RWPE2 (cell line): ENCODE measurements at regions not wholly inside any gene's neighbourhood (a gene's known extent, or its start where the extent isn't known, plus 50 kb on each side); places are given as distances from the start of the nearest gene placed in this dataset.

ENCODE experiments used
- ATAC-seq: fragments of 200-7000 bp; cut with Tn5 transposase; 3 replicates; pipeline ENCODE4 v1.9.1; 2021; ENCODE audit warnings: low read depth
- DNase-seq: peaks from one replicate; pipeline ENCODE4 v3.0.0-alpha.2; 2020; ENCODE audit warnings: low spot score
- H3K27ac ChIP-seq: fragments of 450-650 bp; 2 replicates; pipeline ENCODE4 v1.5.1; 2017; ENCODE audit warnings: mild to moderate bottlenecking; ENCODE audit not compliant: poor library complexity, severe bottlenecking
- H3K27me3 ChIP-seq: fragments of 250-450 bp; sonication (Bioruptor Pico); 2 replicates; pipeline ENCODE4 v1.5.1; 2021; ENCODE audit warnings: mild to moderate bottlenecking, moderate library complexity; ENCODE audit not compliant: insufficient read depth, poor library complexity, severe bottlenecking
- H3K36me3 ChIP-seq: fragments of 250-450 bp; sonication (Bioruptor Pico); 2 replicates; pipeline ENCODE4 v1.5.1; 2020; ENCODE audit warnings: low read depth, mild to moderate bottlenecking, moderate library complexity
- H3K4me1 ChIP-seq: fragments of 250-450 bp; sonication (Bioruptor Pico); 2 replicates; pipeline ENCODE4 v1.5.1; 2021; ENCODE audit warnings: mild to moderate bottlenecking, moderate library complexity; ENCODE audit not compliant: insufficient read depth, poor library complexity, severe bottlenecking
- H3K4me3 ChIP-seq: fragments of 250-450 bp; sonication (Bioruptor Pico); 2 replicates; pipeline ENCODE4 v1.5.1; 2021; ENCODE audit warnings: mild to moderate bottlenecking, moderate library complexity; ENCODE audit not compliant: severe bottlenecking
- H3K9me3 ChIP-seq: fragments of 250-450 bp; sonication (Bioruptor Pico); 2 replicates; pipeline ENCODE4 v1.5.1; 2021; ENCODE audit warnings: mild to moderate bottlenecking, moderate library complexity; ENCODE audit not compliant: severe bottlenecking
- CTCF ChIP-seq: fragments of 450-650 bp; IDR thresholded peaks from one replicate; pipeline ENCODE4 v1.5.1; 2017; ENCODE audit warnings: mild to moderate bottlenecking, moderate library complexity; ENCODE audit not compliant: poor library complexity, severe bottlenecking

GRCh38 chr10:130434446-130435385 lies 298.5 kb downstream of the GLRX3 start:
- Histone ChIP-seq H3K27me3 (no peaks in the 10 kb centered on the region), H3K4me1 (no peaks in the 10 kb centered on the region), H3K9me3 (no peaks in the 10 kb centered on the region), H3K27ac (no peak overlapping the region), H3K4me3 (no peak overlapping the region), H3K36me3 (no peaks in the 10 kb centered on the region)
- ATAC-seq, result no peak
- no peak for TF ChIP-seq CTCF
- no peak for DNase-seq

GRCh38 chr10:130435961-130436360 lies 299.8 kb downstream of the GLRX3 start:
- no peaks in the 10 kb centered on the region for H3K36me3 ChIP-seq

GRCh38 chr10:130438861-130439260 lies 302.7 kb downstream of the GLRX3 start:
- no peak for TF ChIP-seq CTCF
- Histone ChIP-seq H3K36me3 (no peaks in the 10 kb centered on the region), H3K4me3 (no peak overlapping the region), H3K27ac (no peak overlapping the region), H3K9me3 (no peaks in the 10 kb centered on the region), H3K27me3 (no peaks in the 10 kb centered on the region), H3K4me1 (no peaks in the 10 kb centered on the region)
- no peak for ATAC-seq
- DNase-seq, result no peak

More at GRCh38 chr10:130435961-130436360, 299.8 kb downstream of the GLRX3 start:
- ATAC-seq (no peak), DNase-seq (no peak)
- H3K27ac ChIP-seq, result no peak overlapping the region
- H3K4me1 ChIP-seq, result no peaks in the 10 kb centered on the region
- no peaks in the 10 kb centered on the region for H3K27me3 ChIP-seq
- no peaks in the 10 kb centered on the region for H3K9me3 ChIP-seq
- H3K4me3 ChIP-seq, result no peak overlapping the region
- no peak for TF ChIP-seq CTCF

GRCh38 chr10:130439766-130440165 lies 303.6 kb downstream of the GLRX3 start:
- Histone ChIP-seq H3K27ac (no peak overlapping the region), H3K27me3 (no peaks in the 10 kb centered on the region), H3K4me3 (no peak overlapping the region), H3K4me1 (no peaks in the 10 kb centered on the region), H3K9me3 (no peaks in the 10 kb centered on the region), H3K36me3 (no peaks in the 10 kb centered on the region)
- DNase-seq (no peak), ATAC-seq (no peak)
- no peak for TF ChIP-seq CTCF

- DNase-seq, result no peak
- no peak overlapping the region for H3K27ac ChIP-seq
- TF ChIP-seq CTCF, result no peak
- no peak overlapping the region for H3K4me3 ChIP-seq
- no peaks in the 10 kb centered on the region for H3K9me3 ChIP-seq
- no peak for ATAC-seq
- H3K4me1 ChIP-seq, result no peaks in the 10 kb centered on the region
- H3K36me3 ChIP-seq, result no peaks in the 10 kb centered on the region
- H3K27me3 ChIP-seq, result no peaks in the 10 kb centered on the region
Observed at GRCh38 chr10:130440494-130440893, 304.3 kb downstream of the GLRX3 start.
